Stomach (tissue), 8 donors: ENCODE measurements at regions not wholly inside any gene's neighbourhood (a gene's known extent, or its start where the extent isn't known, plus 50 kb on each side); places are given as distances from the start of the nearest gene placed in this dataset.

ENCODE experiments used
- DNase-seq, 2 donors: peaks; one replicate each; pipeline versions ENCODE4 v3.0.0 to v3.0.0-alpha.2; 2013 to 2019
- H3K27ac ChIP-seq, 5 donors: fragments of 200-600 bp in 4 of 5; sonication (generic) in 4 of 5; one replicate each; pipeline ENCODE4 v1.5.1; 2013 to 2019; ENCODE audit warnings: mild to moderate bottlenecking in 1 of 5, moderate library complexity in 1 of 5
- H3K27me3 ChIP-seq, 3 donors: fragments of 200-600 bp; sonication (generic); one replicate each; pipeline ENCODE4 v1.5.1; 2017 to 2019; ENCODE audit warnings: mixed run types in 1 of 3
- H3K36me3 ChIP-seq, 4 donors: fragments of 200-600 bp; sonication (generic); 1 replicate in 3 of 4; 2 replicates in 1 of 4; pipeline ENCODE4 v1.5.1; 2016 to 2019
- H3K4me1 ChIP-seq, 4 donors: fragments of 200-600 bp; sonication (generic); one replicate each; pipeline ENCODE4 v1.5.1; 2016 to 2019
- H3K4me3 ChIP-seq, 4 donors: fragments of 200-600 bp; sonication (generic) in 3 of 4; one replicate each; pipeline ENCODE4 v1.5.1; 2016 to 2019; ENCODE audit warnings: mild to moderate bottlenecking in 1 of 4
- H3K9me3 ChIP-seq, 4 donors: fragments of 200-600 bp; sonication (generic); one replicate each; pipeline ENCODE4 v1.5.1; 2016 to 2019
- EP300 ChIP-seq: sonication (generic); formaldehyde crosslinking; IDR thresholded peaks from one replicate; pipeline ENCODE4 v1.6.1; 2017; ENCODE audit warnings: antibody characterized with exemption
- POLR2A ChIP-seq, 4 donors: fragments of 450-650 bp; IDR thresholded peaks; one replicate each; pipeline ENCODE4 v1.6.1; 2016; ENCODE audit warnings: antibody characterized with exemption in 4 of 4, control low read depth in 2 of 4, mild to moderate bottlenecking in 1 of 4, moderate library complexity in 1 of 4
- POLR2AphosphoS5 ChIP-seq, 3 donors: sonication (generic); formaldehyde crosslinking; IDR thresholded peaks; one replicate each; pipeline ENCODE4 v1.6.1; 2016; ENCODE audit warnings: antibody characterized with exemption in 3 of 3
- WGBS, 5 donors: extraction: QIAGEN DNeasy Blood & Tissue Kit in 3 of 5; methylation state at CpG; one replicate each; pipeline versions ENCODE4 v1.1.5 to v1.1.7; 2013 to 2018; 5-methylcytosine and 5-hydroxymethylcytosine counted together
- intact Hi-C: fragments of 100-400 bp; cut with DNase I; formaldehyde crosslinking; loops from one replicate; pipeline ENCODE4 v1.15.1; 2023; ENCODE audit warnings: low total_unique reads
- TF ChIP-seq, protein P1 (sequence below), 7 experiments: fragments of 450-650 bp in 4 of 7; fragments of 200-600 bp in 3 of 7; sonication (generic) in 3 of 7; IDR thresholded peaks; one replicate each; pipeline ENCODE4 v1.5.1; 2016 to 2019; ENCODE audit warnings: antibody characterized with exemption in 7 of 7, control low read depth in 2 of 7, mild to moderate bottlenecking in 1 of 7
- donor health status: healthy with polysubstance abuse.
- donor health status: Bipolar disorder and iron deficiency.
- donor health status: healthy.

DNA sequence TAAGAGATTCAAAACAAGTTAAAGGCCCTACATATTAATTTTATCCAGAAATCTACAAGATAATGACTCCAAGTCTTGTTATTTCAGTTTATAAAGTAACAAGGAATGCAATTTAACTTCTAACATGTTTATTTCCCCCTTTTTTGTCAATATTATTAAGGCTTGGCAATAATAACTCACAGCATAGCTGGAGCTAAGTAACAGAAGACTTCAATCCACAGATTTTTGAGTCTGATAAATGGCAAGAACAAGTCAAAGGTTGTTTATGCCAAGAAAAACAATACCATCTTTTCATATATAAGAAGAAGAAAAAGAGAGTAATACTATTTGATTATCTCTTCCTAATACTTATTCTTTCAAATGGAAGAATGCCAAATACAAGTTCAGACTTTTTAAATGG, 631.0 kb upstream of the CCDC54 start:
- no peak for DNase-seq
- H3K4me3 ChIP-seq = no peak overlapping the region
- H3K9me3 ChIP-seq = no peaks in the 10 kb centered on the region
- TF ChIP-seq POLR2AphosphoS5 (IDR thresholded peaks at IDR 0.05) (no peak), POLR2A (IDR thresholded peaks at IDR 0.05) (no peak), EP300 (no peak)
- TF ChIP-seq, protein P1, sequence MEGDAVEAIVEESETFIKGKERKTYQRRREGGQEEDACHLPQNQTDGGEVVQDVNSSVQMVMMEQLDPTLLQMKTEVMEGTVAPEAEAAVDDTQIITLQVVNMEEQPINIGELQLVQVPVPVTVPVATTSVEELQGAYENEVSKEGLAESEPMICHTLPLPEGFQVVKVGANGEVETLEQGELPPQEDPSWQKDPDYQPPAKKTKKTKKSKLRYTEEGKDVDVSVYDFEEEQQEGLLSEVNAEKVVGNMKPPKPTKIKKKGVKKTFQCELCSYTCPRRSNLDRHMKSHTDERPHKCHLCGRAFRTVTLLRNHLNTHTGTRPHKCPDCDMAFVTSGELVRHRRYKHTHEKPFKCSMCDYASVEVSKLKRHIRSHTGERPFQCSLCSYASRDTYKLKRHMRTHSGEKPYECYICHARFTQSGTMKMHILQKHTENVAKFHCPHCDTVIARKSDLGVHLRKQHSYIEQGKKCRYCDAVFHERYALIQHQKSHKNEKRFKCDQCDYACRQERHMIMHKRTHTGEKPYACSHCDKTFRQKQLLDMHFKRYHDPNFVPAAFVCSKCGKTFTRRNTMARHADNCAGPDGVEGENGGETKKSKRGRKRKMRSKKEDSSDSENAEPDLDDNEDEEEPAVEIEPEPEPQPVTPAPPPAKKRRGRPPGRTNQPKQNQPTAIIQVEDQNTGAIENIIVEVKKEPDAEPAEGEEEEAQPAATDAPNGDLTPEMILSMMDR (IDR thresholded peaks at IDR 0.05) = no peak
- intact Hi-C loops = no loop called here
- H3K36me3 ChIP-seq = no peaks in the 10 kb centered on the region
- no peaks in the 10 kb centered on the region for H3K4me1 ChIP-seq
- H3K27me3 ChIP-seq = no peaks in the 10 kb centered on the region
- H3K27ac ChIP-seq = no peak overlapping the region

- WGBS, 5 donors = 69 to 82% (median 77%) methylated on average over 8 of the region's 8 CpGs
- intact Hi-C loops = no loop called here
- TF ChIP-seq POLR2AphosphoS5 (IDR thresholded peaks at IDR 0.05) = no peak
- no peak for TF ChIP-seq POLR2A (IDR thresholded peaks at IDR 0.05)
- TF ChIP-seq, protein P1 (IDR thresholded peaks at IDR 0.05) = no peak
- TF ChIP-seq EP300 = no peak
- Histone ChIP-seq H3K27ac (no peak overlapping the region), H3K4me1 (no peaks in the 10 kb centered on the region), H3K36me3 (no peaks in the 10 kb centered on the region), H3K4me3 (no peak overlapping the region), H3K27me3 (no peaks in the 10 kb centered on the region), H3K9me3 (no peaks in the 10 kb centered on the region)
- no peak for DNase-seq
Measured at GRCh38 chr3:106748472-106749262, 628.6 kb upstream of the CCDC54 start.

DNA sequence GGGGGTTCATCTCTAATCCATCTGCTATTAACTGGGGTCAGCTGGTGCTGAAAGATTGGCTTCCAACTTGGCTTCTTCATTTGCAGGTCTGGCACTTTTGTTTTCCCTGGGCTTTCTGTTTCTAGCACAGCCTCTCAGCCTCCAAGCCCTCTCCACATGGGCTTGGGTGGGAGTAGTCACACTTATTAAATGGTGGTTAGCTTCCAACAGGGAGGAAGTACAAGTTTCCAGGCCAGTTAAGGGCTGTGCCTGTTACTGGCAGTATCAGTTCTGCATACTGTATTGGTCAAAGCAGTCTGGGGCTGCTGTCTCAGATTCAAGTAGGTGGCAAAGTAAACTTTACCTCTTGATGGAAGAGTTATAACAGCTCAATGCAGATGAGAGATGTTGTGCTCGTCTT, 627.1 kb upstream of the CCDC54 start:
- intact Hi-C loops = no loop called here

DNA sequence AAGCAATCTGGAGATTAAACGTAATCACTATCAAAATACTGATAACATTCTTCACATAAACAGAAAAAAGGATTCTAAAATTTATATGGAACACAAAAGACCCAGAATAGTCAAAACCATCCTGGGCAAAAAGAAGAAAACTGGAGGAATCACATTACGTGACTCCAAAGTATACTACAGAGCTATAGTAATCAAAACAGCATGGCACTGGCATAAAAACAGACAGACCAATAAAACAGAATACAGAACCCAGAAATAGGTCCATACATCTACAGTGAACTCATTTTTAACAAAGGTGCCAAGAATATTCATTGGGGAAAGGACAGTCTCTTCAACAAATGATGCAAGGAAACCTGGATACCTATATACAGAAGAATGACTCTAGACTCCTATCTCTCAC, 621.9 kb upstream of the CCDC54 start:
- no peak for DNase-seq
- Histone ChIP-seq H3K4me1 (no peaks in the 10 kb centered on the region), H3K27me3 (no peaks in the 10 kb centered on the region), H3K4me3 (no peak overlapping the region), H3K36me3 (no peaks in the 10 kb centered on the region), H3K27ac (no peak overlapping the region), H3K9me3 (peaks cover 0 to 31% (median 11%) of the 10 kb centered on the region in 4 donors)
- TF ChIP-seq POLR2A (IDR thresholded peaks at IDR 0.05) (no peak), EP300 (no peak), POLR2AphosphoS5 (IDR thresholded peaks at IDR 0.05) (no peak)
- TF ChIP-seq, protein P1 (IDR thresholded peaks at IDR 0.05) = no peak
- intact Hi-C loops = no loop called here
- WGBS, 5 donors = 75 to 84% (median 80%) methylated on average over 2 of the region's 2 CpGs

More for the DNA sequence above, 627.1 kb upstream of the CCDC54 start:
- Histone ChIP-seq H3K27ac (no peak overlapping the region), H3K4me3 (no peak overlapping the region), H3K9me3 (peaks cover 0 to 9% (median 2%) of the 10 kb centered on the region in 4 donors), H3K36me3 (no peaks in the 10 kb centered on the region), H3K27me3 (no peaks in the 10 kb centered on the region), H3K4me1 (no peaks in the 10 kb centered on the region)
- TF ChIP-seq POLR2A (IDR thresholded peaks at IDR 0.05) (no peak), POLR2AphosphoS5 (IDR thresholded peaks at IDR 0.05) (no peak), EP300 (no peak)
- TF ChIP-seq, protein P1 (IDR thresholded peaks at IDR 0.05) = no peak
- DNase-seq = no peak
- WGBS, 5 donors = 65 to 89% (median 71%) methylated on average over 1 of the region's 1 CpG
